ENCODE measurements at regions not wholly inside any gene's neighbourhood (a gene's known extent, or its start where the extent isn't known, plus 50 kb on each side); places are given as distances from the start of the nearest gene placed in this dataset.

DNA sequence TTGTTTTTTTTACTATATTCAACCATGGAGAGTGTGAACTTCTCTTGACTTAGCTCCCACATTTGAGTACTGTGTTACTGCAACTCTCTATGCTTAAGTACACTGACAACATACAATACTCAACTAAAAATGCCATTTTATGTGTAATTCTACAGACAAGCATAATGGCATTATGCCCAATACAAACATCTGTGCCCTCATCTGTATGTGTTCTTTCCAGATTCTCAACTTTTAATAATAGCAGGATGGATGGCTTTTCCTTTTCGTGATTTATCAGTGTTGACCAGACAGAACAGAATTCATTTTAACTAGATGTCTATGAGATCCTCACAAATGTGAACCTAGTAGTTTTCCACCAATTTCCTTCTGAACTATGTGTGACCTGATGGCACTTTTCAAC is 84.2 kb upstream of the MARCKS start:
- Mint-ChIP-seq H3K27me3 (ENCODE audit: insufficient read depth) (no peaks in the 10 kb centered on the region), H3K27ac (no peak overlapping the region), H3K9me3 (no peaks in the 10 kb centered on the region), H3K4me3 (no peak overlapping the region), H3K4me1 (ENCODE audit: low read depth) (peaks cover 19% of the 10 kb centered on the region), H3K36me3 (ENCODE audit: low read depth) (no peaks in the 10 kb centered on the region; the same call in 1 of the 2 replicates)
- DNase-seq: no peak
- TF ChIP-seq, protein P1, sequence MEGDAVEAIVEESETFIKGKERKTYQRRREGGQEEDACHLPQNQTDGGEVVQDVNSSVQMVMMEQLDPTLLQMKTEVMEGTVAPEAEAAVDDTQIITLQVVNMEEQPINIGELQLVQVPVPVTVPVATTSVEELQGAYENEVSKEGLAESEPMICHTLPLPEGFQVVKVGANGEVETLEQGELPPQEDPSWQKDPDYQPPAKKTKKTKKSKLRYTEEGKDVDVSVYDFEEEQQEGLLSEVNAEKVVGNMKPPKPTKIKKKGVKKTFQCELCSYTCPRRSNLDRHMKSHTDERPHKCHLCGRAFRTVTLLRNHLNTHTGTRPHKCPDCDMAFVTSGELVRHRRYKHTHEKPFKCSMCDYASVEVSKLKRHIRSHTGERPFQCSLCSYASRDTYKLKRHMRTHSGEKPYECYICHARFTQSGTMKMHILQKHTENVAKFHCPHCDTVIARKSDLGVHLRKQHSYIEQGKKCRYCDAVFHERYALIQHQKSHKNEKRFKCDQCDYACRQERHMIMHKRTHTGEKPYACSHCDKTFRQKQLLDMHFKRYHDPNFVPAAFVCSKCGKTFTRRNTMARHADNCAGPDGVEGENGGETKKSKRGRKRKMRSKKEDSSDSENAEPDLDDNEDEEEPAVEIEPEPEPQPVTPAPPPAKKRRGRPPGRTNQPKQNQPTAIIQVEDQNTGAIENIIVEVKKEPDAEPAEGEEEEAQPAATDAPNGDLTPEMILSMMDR (IDR thresholded peaks at IDR 0.05): no peak

DNA sequence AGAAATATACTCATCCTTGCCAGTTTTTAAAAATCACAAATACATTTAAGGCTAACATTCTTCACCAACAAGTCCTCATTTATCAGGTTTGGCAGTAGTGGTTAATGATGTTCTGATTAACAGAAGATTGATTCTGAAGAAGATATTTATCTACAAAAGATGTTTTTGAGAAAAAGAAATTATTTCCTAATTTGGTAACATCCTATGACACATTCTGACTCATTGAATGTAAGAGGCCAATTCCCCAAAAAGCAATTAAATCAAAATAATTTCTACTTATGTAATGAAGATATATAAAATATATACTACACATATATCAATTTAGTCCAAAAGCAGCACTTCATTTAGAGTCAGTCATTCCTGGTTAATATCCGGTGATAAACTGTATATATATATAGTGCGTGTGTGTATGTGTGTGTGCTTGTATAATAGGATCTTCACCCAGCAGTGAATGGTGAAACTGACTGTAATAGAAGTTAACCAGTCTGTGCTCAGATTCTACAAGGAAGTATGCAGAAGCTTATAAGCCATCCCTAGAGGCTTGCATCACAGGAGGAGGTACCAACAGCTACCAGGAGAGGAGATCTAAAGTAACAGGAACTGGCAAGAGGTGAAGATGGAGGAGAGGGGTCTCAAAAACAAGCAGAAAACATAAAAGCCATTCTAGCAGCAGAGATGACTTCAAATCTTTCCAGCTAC is 82.9 kb upstream of the MARCKS start:
- DNase-seq: peak; percentile 30
- H3K4me3 Mint-ChIP-seq: no peak overlapping the region
- H3K9me3 Mint-ChIP-seq: no peaks in the 10 kb centered on the region
- no peak overlapping the region for H3K27ac Mint-ChIP-seq
- peaks cover 19% of the 10 kb centered on the region for H3K4me1 Mint-ChIP-seq (ENCODE audit: low read depth)
- no peaks in the 10 kb centered on the region for H3K27me3 Mint-ChIP-seq (ENCODE audit: insufficient read depth)
- TF ChIP-seq, protein P1 (IDR thresholded peaks at IDR 0.05): no peak
- H3K36me3 Mint-ChIP-seq (ENCODE audit: low read depth): no peaks in the 10 kb centered on the region; the same call in 1 of the 2 replicates

DNA sequence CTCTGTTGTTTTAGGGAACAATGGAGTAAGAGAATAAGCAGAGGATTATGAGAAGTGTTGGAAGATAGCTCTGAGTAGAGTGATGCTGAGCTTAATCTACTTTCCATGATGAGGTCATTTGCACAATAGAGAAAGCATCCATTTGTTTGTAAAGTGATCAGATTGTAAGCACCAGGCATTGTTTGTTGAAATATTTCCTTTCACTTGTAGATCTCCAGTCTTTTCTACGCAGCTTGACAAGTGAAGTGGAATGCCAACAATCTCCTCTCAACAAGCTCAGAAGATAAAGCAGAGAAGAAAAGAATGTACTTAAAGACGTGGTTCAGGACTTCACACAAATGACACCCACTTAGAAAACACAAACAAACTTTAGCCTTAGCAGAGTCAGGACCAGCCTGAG is 80.1 kb upstream of the MARCKS start:
- Mint-ChIP-seq H3K4me1 (ENCODE audit: low read depth) (peaks cover 19% of the 10 kb centered on the region), H3K27me3 (ENCODE audit: insufficient read depth) (no peaks in the 10 kb centered on the region), H3K9me3 (no peaks in the 10 kb centered on the region), H3K36me3 (ENCODE audit: low read depth) (no peaks in the 10 kb centered on the region; the same call in 1 of the 2 replicates), H3K27ac (no peak overlapping the region), H3K4me3 (no peak overlapping the region)
- DNase-seq: no peak
- TF ChIP-seq, protein P1 (IDR thresholded peaks at IDR 0.05): no peak

DNA sequence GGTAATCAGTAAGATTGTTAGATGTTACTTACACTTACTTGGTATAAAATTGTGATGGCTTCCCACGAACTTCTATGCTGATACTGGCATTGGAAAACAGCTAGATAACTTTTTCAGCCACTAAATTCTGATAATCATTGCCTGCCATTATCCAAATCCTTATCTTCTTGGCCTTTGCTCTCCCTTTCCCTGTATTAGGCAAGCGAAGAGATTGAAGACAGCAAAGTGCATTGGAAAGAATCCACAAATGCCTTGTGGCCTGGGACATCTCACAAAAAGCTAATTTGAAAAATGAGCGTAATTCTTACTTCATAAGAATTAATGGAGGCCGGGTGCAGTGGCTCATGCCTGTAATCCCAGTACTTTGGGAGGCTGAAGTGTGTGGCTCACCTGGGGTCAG is 79.5 kb upstream of the MARCKS start:
- no peak for DNase-seq
- Mint-ChIP-seq H3K36me3 (ENCODE audit: low read depth) (no peaks in the 10 kb centered on the region; the same call in 1 of the 2 replicates), H3K9me3 (no peaks in the 10 kb centered on the region), H3K27me3 (ENCODE audit: insufficient read depth) (no peaks in the 10 kb centered on the region), H3K4me1 (ENCODE audit: low read depth) (peaks cover 18% of the 10 kb centered on the region), H3K4me3 (no peak overlapping the region), H3K27ac (no peak overlapping the region)
- TF ChIP-seq, protein P1 (IDR thresholded peaks at IDR 0.05): no peak

DNA sequence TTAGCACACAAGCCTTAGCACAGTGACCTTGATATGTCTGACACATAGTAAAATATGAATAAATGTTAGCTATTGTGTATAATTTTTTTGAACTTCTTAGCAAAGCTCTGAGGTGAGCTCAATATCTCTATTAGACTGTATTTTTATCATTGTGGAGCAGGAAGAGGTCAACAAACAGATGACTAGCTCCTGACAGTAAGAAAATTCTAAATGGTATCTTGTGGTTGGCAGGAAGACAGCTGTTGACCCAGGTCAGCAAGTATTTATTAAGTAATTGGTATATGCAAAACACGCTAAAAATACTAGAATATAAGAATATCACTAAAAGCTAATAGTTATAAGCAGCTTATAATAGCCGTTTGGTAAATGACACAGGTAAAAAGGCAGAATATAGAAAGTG is 77.5 kb upstream of the MARCKS start:
- Mint-ChIP-seq H3K27me3 (ENCODE audit: insufficient read depth) (no peaks in the 10 kb centered on the region), H3K36me3 (ENCODE audit: low read depth) (no peaks in the 10 kb centered on the region), H3K27ac (no peak overlapping the region), H3K9me3 (no peaks in the 10 kb centered on the region), H3K4me1 (ENCODE audit: low read depth) (peaks cover under 1% of the 10 kb centered on the region; the same call in 1 of the 2 replicates), H3K4me3 (no peak overlapping the region)
- no peak for DNase-seq
- TF ChIP-seq, protein P1 (IDR thresholded peaks at IDR 0.05): no peak

Measured in HFFc6 (cell line).